Nephron progenitor cell (in vitro differentiated cells): ENCODE measurements at regions not wholly inside any gene's neighbourhood (a gene's known extent, or its start where the extent isn't known, plus 50 kb on each side); places are given as distances from the start of the nearest gene placed in this dataset.

Experiments
- DNase-seq: peaks from one replicate; pipeline ENCODE4 v3.0.0; 2021
- H3K27ac Mint-ChIP-seq: 2 replicates; pipeline ENCODE4 v1.8.0; 2021; ENCODE audit warnings: mild to moderate bottlenecking, moderate library complexity, mixed read lengths
- H3K27me3 Mint-ChIP-seq: 2 replicates; pipeline ENCODE4 v1.8.0; 2021; ENCODE audit warnings: mild to moderate bottlenecking, low read depth, mixed read lengths; ENCODE audit not compliant: poor library complexity
- H3K36me3 Mint-ChIP-seq: 2 replicates; pipeline ENCODE4 v1.8.0; 2021; ENCODE audit warnings: low read depth, mixed read lengths
- H3K4me1 Mint-ChIP-seq: 2 replicates; pipeline ENCODE4 v1.8.0; 2021; ENCODE audit warnings: mixed read lengths
- H3K4me3 Mint-ChIP-seq: 2 replicates; pipeline ENCODE4 v1.8.0; 2021; ENCODE audit warnings: mild to moderate bottlenecking, moderate library complexity, mixed read lengths
- H3K9me3 Mint-ChIP-seq: 2 replicates; pipeline ENCODE4 v1.8.0; 2021; ENCODE audit warnings: mild to moderate bottlenecking, moderate library complexity, mixed read lengths
- TF ChIP-seq, protein P1 (sequence below): fragments of 200-600 bp; sonication (generic); IDR thresholded peaks from 2 replicates; pipeline ENCODE4 v1.5.0; 2021; ENCODE audit warnings: antibody characterized with exemption

DNA sequence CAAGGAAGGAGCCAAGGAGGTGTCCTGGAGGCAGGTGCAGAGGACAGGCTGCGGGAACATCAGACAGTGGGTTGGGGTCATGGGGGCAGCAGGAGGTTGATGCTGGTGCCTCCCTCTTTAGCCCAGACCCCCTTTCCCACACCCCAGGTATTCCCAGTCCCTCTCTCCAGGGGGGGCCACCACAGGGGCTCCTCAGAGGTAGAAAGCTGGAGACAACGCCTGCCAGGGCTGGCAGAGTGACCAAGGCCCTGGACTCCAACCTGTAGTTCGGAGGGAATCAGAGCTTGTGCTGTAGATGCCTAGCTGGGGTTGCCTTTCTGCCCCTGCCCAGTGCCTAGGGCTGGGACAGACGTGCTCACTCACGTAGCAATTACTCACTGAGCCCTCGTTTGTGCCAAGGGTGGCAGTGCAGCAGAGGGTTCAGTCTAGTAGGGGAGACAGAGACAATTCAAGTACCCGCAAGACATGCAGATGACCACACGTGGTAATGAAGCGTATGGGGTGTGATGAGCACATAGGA is 148.2 kb downstream of the PTPRU start:
- peaks cover 24% of the 10 kb centered on the region for H3K9me3 Mint-ChIP-seq

DNA sequence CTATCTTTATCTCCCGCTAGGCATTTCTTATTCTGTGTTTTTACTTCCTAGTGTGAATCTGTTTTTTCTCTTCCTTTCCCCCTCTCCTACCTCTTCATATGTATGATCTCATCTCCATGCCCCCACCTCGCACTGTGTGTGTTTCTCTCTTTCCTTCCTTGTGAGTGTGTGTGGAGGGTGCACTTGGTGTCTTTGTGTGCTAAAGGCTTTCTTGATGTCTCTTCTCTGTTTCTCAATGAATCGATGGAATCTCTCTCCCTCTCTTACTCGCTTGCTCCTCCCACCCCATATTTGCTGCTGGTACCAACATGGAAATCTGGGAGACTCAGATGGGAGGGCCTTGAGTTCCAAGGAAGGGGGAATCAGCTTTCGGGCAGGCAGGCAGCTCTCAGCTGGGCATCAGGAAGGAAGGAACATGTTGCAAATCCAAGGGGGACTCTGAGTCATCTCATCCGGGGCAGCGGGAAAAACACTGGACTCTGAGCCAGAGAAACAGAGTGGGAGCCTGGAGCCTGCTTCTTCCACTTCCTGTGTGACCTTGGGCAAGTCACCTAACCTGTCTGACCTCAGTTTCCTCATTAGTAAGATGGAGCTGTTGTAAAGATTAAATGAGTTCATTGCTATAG is 147.5 kb downstream of the PTPRU start:
- Mint-ChIP-seq H3K27me3 (peaks cover 15% of the 10 kb centered on the region), H3K27ac (peak overlapping the region; percentile 0), H3K4me1 (peaks cover 12% of the 10 kb centered on the region), H3K36me3 (peaks cover 8% of the 10 kb centered on the region), H3K4me3 (no peak overlapping the region), H3K9me3 (peaks cover 31% of the 10 kb centered on the region)
- DNase-seq, result no peak
- TF ChIP-seq, protein P1, sequence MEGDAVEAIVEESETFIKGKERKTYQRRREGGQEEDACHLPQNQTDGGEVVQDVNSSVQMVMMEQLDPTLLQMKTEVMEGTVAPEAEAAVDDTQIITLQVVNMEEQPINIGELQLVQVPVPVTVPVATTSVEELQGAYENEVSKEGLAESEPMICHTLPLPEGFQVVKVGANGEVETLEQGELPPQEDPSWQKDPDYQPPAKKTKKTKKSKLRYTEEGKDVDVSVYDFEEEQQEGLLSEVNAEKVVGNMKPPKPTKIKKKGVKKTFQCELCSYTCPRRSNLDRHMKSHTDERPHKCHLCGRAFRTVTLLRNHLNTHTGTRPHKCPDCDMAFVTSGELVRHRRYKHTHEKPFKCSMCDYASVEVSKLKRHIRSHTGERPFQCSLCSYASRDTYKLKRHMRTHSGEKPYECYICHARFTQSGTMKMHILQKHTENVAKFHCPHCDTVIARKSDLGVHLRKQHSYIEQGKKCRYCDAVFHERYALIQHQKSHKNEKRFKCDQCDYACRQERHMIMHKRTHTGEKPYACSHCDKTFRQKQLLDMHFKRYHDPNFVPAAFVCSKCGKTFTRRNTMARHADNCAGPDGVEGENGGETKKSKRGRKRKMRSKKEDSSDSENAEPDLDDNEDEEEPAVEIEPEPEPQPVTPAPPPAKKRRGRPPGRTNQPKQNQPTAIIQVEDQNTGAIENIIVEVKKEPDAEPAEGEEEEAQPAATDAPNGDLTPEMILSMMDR, result no peak

More for the DNA sequence above, 148.2 kb downstream of the PTPRU start:
- Mint-ChIP-seq H3K4me3 (no peak overlapping the region), H3K4me1 (peaks cover 12% of the 10 kb centered on the region), H3K27ac (no peak overlapping the region), H3K27me3 (peaks cover 12% of the 10 kb centered on the region), H3K36me3 (peaks cover under 1% of the 10 kb centered on the region)
- TF ChIP-seq, protein P1, result no peak
- no peak for DNase-seq

DNA sequence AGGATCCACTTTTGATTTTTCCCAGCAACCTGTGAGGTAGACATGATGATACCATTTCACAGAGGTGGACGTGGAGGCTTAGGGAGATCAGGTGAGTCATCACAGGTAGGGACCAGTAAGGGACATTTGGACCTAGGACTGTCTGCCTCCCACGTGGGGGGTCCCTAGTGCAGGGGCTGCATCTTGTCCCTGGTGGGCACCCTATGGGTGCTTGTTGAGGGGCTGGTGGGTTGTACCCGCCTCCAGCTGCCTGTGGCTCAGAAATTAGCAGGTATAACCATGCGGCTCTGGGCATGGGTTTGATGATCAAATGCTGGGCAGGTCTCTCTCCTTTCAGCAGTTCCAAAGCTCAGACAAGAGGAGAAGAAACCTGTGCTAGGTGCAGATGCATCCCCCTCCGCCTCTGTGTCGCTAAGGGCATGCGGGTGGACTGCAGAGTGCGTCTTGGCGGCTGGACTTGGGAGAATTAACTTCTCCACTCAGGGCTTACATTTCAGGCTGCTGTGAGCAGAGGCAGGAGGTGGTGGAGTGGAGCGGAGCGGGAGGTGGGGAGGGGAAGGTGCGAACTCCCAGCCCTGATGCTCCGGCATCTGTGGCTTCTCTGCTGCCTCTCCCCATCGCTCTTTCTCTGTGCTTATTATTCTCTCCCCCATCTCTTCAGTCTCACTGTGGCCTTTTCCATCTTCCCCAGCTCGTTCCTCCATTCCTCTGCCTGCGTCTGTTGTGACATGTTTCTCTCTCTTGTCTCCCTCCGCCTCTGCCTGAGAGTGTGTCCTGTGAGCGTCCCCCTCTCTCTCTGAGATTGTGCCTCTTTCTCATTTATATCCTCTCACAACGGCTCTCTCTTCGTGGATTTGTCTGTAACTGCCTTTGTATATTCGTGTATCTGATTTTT is 146.8 kb downstream of the PTPRU start:
- Mint-ChIP-seq H3K36me3 (peaks cover 12% of the 10 kb centered on the region), H3K9me3 (peaks cover 39% of the 10 kb centered on the region), H3K27me3 (peaks cover 15% of the 10 kb centered on the region), H3K27ac (peak overlapping the region; percentile 0), H3K4me3 (no peak overlapping the region), H3K4me1 (peaks cover 12% of the 10 kb centered on the region)
- DNase-seq, result no peak
- TF ChIP-seq, protein P1, result no peak

DNA sequence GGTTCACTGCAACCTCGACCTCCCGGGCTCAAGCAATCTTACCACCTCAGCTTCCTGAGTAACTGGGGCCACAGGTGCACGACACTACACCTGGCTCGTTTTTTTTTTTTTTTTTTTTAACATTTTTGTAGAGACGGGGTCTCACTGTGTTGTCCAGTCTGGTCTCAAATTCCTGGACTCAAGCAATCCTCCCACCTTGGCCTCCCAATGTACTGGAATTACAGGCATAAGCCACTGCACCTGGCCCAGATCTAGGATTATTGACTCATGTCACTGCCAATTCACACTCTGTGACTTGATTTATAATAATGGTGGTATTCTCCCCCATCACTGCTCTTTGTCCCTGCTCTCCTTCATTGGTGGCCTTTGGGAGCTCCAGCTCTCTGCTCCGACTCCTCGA is 145.1 kb downstream of the PTPRU start:
- DNase-seq, result no peak
- Mint-ChIP-seq H3K4me3 (no peak overlapping the region), H3K27ac (no peak overlapping the region), H3K27me3 (peaks cover 14% of the 10 kb centered on the region), H3K4me1 (peaks cover 12% of the 10 kb centered on the region), H3K9me3 (peaks cover 55% of the 10 kb centered on the region), H3K36me3 (peaks cover 16% of the 10 kb centered on the region)
- TF ChIP-seq, protein P1, result no peak

DNA sequence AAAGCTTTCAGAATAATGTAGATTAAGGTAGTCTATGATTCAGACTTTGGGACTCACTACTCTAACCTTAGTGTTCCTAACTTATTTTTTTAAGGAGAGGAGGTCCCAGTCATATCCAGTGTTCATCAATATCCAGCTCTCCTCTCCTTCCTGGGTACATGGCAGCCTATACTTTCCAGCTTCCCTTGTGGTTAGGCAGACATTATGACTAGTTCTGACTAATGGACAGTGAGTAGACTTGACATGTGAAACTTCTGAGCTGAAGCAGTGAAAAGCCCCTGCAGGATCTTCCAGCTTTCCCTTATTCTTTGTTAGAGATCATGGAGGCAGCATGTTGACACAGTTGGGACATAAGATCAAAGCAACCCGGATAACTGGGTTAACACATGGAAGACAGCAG is 144.2 kb downstream of the PTPRU start:
- H3K27ac Mint-ChIP-seq, result no peak overlapping the region
- no peak overlapping the region for H3K4me3 Mint-ChIP-seq
- H3K9me3 Mint-ChIP-seq, result peaks cover 64% of the 10 kb centered on the region
- H3K4me1 Mint-ChIP-seq, result peaks cover 12% of the 10 kb centered on the region
- TF ChIP-seq, protein P1, result no peak
- H3K36me3 Mint-ChIP-seq, result peaks cover 17% of the 10 kb centered on the region
- peaks cover 19% of the 10 kb centered on the region for H3K27me3 Mint-ChIP-seq
- DNase-seq, result no peak
